ENCODE measurements at regions not wholly inside any gene's neighbourhood (a gene's known extent, or its start where the extent isn't known, plus 50 kb on each side); places are given as distances from the start of the nearest gene placed in this dataset.

DNA sequence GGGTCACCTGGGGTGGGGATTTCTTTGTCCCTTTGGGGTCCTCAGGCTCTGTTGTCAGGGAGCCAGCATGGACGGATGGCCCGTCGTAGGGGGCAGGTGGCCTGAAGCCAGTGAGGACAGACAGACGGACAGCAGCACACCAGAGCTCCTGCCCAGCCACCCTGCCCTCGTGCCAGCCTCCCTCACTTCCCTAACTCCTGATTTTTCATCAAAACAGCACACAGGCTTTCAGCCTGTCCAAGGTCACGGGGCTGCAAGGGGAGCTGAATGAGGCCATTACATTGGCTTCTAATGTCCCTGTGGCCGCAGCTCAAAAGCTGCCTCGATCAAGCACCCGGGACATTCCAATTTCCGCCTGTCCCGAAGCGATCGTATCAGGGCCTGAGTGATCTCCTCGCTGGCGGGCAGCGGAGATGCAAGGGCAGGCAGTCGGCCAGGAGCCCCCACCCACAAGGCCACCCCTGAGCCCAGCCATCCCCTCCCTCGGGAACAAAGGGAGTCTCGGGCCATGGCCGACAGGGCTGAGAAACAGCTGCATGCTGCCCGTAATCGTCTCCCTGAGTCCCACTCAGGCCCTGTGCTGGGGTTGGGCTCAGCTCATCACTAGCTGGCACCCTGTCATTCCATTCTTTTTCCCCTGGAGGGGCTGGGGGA is 50.5 kb upstream of the RNU6ATAC start:
- no peak overlapping the region for H2AFZ ChIP-seq (ENCODE audit: low read depth, low read length, poor library complexity, severe bottlenecking)
- no peaks in the 10 kb centered on the region for H4K20me1 ChIP-seq (ENCODE audit: insufficient read depth)
- ChIA-PET RAD21 (ENCODE audit: low non-redundant PET in 1 of 2, low total read pairs in 2 of 2, uncharacterized antibody in 2 of 2, unreplicated experiment in 2 of 2) (no interaction called here), CTCF (no interaction called here), POLR2A (no interaction called here)
- H3K4me3 ChIP-seq (replicated peaks in 1 of 2; ENCODE audit: low read depth in 1 of 2, low read length in 2 of 2), result no peak overlapping the region
- no peak for TF ChIP-seq TCF7L2 (IDR thresholded peaks at IDR 0.05; ENCODE audit: borderline replicate concordance, extremely low read depth, insufficient read depth, insufficient read length)
- TF ChIP-seq YY1 (IDR thresholded peaks at IDR 0.05; ENCODE audit: extremely low read depth, insufficient replicate concordance, low read depth, low read length), result no peak
- TF ChIP-seq CBX3 (IDR thresholded peaks at IDR 0.05; ENCODE audit: low read depth), result no peak
- TF ChIP-seq ELF1 (IDR thresholded peaks at IDR 0.05; ENCODE audit: borderline replicate concordance, low read depth), result no peak
- TF ChIP-seq, protein P1, sequence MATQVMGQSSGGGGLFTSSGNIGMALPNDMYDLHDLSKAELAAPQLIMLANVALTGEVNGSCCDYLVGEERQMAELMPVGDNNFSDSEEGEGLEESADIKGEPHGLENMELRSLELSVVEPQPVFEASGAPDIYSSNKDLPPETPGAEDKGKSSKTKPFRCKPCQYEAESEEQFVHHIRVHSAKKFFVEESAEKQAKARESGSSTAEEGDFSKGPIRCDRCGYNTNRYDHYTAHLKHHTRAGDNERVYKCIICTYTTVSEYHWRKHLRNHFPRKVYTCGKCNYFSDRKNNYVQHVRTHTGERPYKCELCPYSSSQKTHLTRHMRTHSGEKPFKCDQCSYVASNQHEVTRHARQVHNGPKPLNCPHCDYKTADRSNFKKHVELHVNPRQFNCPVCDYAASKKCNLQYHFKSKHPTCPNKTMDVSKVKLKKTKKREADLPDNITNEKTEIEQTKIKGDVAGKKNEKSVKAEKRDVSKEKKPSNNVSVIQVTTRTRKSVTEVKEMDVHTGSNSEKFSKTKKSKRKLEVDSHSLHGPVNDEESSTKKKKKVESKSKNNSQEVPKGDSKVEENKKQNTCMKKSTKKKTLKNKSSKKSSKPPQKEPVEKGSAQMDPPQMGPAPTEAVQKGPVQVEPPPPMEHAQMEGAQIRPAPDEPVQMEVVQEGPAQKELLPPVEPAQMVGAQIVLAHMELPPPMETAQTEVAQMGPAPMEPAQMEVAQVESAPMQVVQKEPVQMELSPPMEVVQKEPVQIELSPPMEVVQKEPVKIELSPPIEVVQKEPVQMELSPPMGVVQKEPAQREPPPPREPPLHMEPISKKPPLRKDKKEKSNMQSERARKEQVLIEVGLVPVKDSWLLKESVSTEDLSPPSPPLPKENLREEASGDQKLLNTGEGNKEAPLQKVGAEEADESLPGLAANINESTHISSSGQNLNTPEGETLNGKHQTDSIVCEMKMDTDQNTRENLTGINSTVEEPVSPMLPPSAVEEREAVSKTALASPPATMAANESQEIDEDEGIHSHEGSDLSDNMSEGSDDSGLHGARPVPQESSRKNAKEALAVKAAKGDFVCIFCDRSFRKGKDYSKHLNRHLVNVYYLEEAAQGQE (IDR thresholded peaks at IDR 0.05; ENCODE audit: low read depth), result no peak
- no peak for TF ChIP-seq SP1 (IDR thresholded peaks at IDR 0.05; ENCODE audit: low read depth)
- no peak for TF ChIP-seq EZH2phosphoT487 (IDR thresholded peaks at IDR 0.05; ENCODE audit: borderline replicate concordance)
- TF ChIP-seq ZNF274 (IDR thresholded peaks at IDR 0.05; ENCODE audit: low read depth, low read length), result no peak
- TF ChIP-seq RAD21 (IDR thresholded peaks at IDR 0.05; ENCODE audit: low read depth), result no peak
- TF ChIP-seq JUND (IDR thresholded peaks at IDR 0.05), result no peak
- no peak for TF ChIP-seq SRF (IDR thresholded peaks at IDR 0.05; ENCODE audit: low read depth)
- no peak for TF ChIP-seq EGR1 (IDR thresholded peaks at IDR 0.05; ENCODE audit: low read depth)
- no peak for TF ChIP-seq EZH2 (IDR thresholded peaks at IDR 0.05)
- no peak for TF ChIP-seq CEBPB (IDR thresholded peaks at IDR 0.05; ENCODE audit: low read depth)
- H3K36me3 ChIP-seq (ENCODE audit: control insufficient read depth in 1 of 2, insufficient read depth in 2 of 2, low read length in 2 of 2), result no peaks in the 10 kb centered on the region
- H3K9ac ChIP-seq (ENCODE audit: low read length), result no peak overlapping the region
- no peaks in the 10 kb centered on the region for H3K27me3 ChIP-seq (ENCODE audit: insufficient read depth, low read length)
- no peak for DNase-seq (ENCODE audit: low read depth, low spot score)
- no peak overlapping the region for H3K4me2 ChIP-seq (ENCODE audit: low read length)
- BruUV-seq (replicated peaks), result no TSS peak
- no peaks in the 10 kb centered on the region for H3K4me1 ChIP-seq (ENCODE audit: control insufficient read depth in 1 of 2, insufficient read depth in 2 of 2, low read length in 2 of 2)
- no peak for ATAC-seq
- H3K27ac ChIP-seq (ENCODE audit: low read depth, low read length), result no peak overlapping the region
- no peaks in the 10 kb centered on the region; a peak in 2 of 4 replicates for H3K9me3 ChIP-seq (ENCODE audit: control insufficient read depth in 1 of 2, insufficient read depth in 1 of 2, low read depth in 1 of 2, low read length in 2 of 2)
- intact Hi-C loops (cut with micrococcal nuclease), result no loop called here
- H3K79me2 ChIP-seq (ENCODE audit: insufficient read depth, low read length), result no peaks in the 10 kb centered on the region
- no peaks in the 10 kb centered on the region for H3K9me2 ChIP-seq (ENCODE audit: insufficient read depth)
